ENCODE measurements at regions not wholly inside any gene's neighbourhood (a gene's known extent, or its start where the extent isn't known, plus 50 kb on each side); places are given as distances from the start of the nearest gene placed in this dataset.

DNA sequence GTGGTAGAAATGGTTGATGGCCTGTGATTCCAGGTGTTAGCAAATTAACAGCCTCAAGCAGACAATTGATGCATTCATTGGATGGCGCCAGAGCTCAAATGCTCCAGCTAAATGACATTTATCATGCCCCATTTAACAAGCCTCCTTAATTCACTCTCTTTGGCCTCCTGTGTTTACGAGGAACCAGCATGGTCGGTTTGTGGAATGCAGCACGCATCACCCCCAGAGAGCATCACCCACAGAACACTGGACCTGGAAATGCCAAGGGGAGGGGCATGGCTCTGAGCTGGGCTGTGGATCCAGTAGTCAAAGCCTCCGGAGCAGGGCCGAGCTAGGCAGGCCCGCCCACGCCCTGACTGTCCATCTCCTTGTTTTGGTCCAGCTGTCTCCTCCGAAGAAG, 434.0 kb downstream of the GADD45G start:
- no peak for DNase-seq

DNA sequence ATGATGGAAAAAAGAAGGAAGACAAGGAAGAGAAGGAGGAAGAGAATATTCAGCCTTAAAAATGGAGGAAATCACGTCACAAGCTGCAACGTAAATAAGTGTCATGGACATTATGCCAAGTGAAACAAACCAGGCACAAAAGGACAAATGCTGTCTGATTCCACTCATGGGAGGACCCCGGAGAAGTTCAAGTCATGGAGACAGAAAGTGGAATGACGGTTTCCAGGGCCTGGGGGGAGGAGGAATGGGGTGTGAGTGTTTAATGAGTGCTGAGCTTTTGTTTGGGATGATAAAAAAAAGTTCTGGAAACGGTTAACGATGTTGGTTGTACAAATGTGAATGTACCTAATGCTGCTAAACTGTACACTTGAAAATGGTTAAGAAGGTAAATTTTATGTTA, 439.5 kb downstream of the GADD45G start:
- no peak for DNase-seq

DNA sequence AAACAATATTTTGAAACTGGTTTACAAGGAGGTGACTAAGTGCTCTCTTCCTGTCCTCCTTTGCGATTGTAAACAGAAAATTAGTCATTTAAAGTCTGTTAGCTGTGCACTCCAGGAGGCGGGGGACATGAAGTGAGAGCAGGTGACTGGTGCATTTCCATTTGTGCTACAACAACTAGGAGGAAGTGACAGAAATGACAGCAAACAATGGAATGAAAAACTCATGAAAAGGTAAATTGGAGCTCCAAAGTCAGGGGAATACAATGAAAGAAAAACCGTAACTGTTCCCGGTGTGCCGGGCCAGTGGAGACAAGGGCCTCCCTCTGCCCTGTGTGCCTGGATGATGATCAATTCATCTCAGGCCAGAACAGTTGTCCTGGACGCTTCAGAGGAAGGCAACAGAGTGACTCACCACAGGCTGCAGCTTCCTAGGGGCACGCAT, 439.9 kb downstream of the GADD45G start:
- peak; percentile 63 for DNase-seq

DNA sequence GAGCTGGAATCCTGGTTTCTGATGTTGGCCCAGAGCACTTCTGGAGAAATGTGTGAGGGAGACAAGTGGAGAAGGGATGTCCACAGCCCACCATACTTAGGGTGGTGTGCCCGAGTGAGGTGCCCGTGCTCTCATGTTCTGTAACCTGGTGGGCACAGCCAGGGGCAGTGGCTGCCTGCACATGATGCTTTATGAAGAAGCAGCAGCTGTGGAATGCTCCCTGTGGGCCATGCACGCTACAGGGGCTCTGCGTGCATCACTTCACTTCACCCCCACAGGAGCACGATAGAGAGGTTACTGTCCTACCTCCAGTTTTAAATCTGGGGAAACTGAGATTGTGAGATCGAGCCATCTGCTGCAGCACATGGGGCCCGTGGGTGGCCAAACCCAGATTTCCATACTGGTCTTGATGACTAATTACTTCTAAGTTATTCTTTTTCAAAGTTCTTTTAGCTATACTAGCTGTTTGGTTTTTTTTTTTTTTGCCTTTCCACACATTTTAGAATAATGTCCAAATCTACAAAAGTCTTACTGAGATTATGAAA, 441.6 kb downstream of the GADD45G start:
- DNase-seq: no peak

DNA sequence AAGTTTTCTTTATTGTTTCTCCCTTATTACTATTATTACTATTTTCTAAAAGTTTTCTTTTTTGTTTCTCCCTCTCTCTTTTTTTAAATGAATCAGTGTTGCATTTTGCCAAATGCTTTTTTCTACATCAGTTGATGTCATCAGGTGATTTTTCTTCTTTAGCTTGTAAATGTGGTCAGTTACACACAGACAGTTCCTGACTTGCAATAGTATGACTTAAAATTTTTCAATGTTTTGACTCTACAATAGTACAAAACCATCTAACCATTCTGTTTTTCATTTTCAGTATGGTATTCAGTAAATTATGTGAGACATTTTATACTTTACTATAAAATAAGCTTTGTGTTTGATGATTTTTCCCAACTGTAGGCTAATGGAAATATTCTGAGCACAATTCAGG, 443.0 kb downstream of the GADD45G start:
- no peak for DNase-seq

DNA sequence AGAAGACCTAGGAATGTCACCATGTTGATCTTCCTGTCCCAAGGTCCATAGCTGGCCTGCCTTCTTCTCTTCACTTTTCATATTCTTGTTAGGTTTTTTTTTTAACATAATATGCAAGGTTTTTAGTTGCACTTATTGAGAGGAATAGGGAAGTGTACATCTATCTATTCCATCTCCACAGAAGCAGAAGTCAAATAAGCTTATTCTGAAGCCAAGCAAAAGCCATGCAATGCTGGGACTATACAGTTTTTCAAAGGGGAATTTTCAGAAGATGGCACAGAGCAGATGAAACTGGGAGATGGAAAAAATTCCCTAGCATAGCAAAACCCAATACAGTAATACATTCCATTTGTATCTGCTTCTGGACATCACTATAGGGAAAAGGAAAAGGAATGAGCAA, 447.6 kb downstream of the GADD45G start:
- DNase-seq: no peak

DNA sequence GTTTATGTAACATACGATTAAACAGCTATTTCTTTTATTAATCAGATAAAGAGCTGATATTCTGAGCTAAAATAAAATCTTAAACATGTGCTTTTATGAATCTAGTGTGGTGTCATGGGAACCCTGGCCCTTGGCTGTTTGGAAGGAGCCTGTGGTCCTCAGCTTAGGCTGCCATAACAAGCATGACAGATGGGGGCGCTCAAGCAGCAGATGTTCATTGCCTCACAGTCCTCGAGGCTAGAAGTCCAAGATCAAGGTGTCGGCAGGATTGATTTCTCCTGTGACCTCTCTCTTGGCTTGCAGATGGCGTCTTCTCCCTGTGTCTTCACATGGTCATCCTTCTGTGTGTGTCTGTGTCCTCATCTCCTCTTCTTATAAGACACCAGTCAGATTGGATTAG, 448.2 kb downstream of the GADD45G start:
- no peak for DNase-seq

DNA sequence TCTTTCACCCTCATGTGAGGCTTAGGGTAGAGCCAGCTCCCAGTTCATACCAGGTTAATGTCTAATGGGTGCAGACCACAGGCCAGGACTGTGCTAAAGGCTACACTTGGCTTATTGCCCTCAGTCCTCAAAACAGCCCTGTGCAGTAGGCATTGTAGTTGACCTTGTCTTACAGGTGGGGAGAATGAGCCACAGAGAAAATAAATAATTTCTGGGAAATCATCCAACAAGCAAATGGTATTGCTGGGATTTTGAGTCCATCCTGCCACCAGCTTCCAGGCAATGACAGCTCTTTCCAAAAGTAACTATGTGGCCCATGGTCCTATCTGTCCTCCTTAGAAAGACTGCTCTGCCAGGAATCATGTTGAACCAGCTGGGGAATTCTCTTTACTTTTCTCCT, 450.0 kb downstream of the GADD45G start:
- peak; percentile 63 for DNase-seq

DNA sequence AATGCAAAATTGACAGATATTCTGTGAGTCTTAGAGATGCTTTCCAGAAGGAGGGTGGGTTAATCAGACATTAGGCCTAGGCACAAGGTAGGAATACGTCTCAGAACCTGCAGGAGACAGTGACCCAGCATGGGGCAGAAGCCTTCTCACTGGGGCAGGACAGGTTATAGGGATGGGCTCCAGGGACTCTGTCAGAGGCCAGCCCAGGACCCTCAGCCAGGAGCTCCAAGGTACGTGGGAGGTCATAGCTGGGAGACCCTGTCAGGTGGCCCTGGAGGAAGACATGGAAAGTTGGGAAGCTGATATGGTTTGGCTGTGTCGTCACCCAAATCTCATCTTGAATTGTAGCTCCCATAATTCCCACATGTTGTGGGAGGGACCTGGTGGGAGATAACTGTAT, 450.4 kb downstream of the GADD45G start:
- no peak for DNase-seq

DNA sequence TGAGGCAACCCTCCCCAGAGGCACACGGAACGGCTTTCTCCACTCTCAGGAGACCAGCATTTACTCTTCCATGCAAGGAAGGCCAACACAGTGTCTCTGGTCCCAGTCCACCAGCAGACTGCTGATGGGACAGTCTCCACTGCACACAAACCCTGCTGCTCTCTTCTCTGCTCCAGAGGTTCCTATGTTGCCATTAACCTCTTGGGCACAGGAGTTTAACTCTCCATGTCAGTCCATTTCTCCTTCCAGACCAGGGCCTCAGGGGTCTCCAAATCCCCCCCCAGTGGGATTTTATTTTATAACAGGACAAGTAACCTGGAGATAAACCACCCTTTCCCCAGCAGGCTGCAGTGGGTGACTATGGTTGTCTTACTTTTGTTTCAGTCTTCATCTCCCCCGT, 452.5 kb downstream of the GADD45G start:
- no peak for DNase-seq

DNA sequence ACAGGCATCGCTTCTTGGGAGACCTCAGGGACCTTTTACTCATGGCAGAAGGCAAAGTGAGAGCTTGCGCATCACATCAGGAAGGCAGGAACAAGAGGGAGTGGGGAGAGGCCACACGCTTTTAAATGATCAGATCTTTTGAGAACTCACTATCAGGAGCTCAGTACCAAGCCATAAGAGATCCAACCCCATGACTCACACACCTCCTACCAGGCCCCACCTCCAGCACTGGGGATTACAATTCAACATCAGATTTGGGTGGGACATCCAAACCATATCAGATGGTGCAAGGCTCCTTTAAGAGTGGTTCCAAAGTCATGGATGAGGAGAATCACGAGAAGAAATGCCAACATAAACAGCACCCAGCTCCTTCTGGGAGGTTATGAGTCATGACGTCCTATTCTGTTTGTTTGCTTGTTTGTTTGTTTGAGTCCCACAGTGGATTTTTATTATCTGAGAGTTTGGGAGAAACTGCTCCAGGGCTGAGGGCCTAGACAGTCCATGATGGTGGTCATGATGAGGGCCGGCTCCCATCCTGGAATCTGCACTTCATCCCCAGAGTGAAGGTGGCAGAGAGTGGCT, 453.5 kb downstream of the GADD45G start:
- no peak for DNase-seq

DNA sequence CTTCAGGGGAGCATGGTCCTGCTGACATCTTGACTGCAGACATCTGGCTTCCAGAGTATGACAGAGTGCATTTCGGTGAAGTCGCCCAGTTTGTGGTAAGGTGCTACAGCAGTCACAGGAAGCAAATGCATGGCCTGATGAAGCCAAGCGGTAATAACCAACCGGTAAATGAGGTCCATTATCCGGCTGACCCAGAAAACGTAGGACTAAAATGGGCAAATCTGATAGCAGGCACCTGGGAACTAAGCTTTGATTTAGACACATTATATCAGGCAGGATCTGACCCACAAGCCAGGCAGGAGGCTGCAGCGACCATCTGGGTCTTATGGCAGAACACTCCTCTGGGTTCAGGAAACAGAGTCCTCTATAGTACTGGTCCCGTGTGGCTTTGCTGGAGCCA, 454.6 kb downstream of the GADD45G start:
- DNase-seq: no peak

DNA sequence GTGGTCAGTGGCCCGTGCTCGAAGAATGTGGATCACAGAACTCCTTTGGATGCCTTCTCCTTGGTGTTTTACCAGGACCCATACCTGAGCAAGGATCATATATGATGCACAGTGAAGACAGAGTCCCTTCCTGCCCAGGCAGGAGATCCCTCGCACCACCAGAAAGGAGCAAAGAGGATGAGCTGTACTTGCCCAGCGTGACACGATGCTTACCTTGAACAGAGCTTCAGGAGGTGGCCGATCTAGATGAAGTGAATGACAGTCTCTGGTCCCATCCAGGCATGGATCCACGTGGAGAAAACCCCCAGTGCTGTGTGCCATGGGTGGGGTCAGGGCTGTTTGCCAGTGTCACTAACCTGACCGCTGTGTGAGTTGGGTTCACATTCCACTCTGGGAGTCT, 455.4 kb downstream of the GADD45G start:
- no peak for DNase-seq

DNA sequence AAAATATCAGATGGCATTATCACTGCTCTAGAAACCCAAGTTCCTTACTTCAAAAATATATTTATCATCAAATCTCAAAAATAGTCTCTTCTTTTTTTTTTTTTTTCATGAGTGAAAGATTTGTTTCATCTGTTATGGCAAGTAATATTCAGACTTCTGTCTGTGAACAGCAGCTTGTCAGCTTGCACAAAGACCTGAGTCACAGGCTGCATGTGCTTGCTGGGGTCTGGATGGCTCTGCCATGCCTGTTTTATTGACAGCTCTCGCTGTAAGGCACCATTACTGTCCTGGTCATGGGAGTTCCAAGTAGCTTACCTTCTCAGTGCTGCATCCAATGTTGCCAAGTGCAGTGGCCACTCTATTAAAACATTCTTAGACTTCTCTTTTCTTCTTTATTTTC, 456.4 kb downstream of the GADD45G start:
- DNase-seq: no peak

DNA sequence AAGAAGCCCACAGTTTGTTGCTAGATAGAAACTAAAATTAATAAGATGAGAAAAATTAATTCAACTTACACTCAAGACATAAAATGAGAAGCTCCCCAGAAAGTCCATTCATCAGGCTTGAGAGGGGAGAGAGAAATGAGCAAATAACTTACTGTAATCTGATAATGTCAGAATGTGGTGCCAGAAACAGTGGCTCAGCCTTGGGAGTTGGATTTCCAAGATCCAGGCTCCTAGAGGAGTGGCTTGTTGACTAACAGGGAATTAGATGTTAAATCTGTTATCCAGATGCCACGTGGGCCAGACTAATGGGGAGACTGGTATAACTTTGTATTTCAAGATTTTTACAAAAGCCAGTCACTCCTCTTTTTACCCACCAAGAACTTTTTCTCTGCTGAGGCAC, 458.2 kb downstream of the GADD45G start:
- DNase-seq: no peak

DNA sequence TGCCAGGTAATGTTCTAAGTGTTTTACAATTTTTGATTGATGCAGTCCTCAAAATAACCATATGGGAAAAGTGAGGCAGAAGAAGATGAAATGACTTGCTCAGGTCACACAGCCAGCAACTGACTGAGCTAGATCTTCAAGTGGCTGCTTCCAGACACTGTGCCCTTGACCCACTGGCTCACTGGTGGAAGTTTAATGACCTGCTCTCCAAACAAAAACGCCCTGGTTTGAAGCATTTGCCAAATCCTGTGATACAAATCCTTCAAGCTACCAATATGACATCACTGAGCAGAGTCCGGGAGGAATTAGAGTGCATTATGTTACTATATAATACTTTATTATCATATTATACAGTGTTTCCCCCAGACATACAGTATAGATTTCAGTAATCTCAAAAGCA, 459.4 kb downstream of the GADD45G start:
- no peak for DNase-seq

DNA sequence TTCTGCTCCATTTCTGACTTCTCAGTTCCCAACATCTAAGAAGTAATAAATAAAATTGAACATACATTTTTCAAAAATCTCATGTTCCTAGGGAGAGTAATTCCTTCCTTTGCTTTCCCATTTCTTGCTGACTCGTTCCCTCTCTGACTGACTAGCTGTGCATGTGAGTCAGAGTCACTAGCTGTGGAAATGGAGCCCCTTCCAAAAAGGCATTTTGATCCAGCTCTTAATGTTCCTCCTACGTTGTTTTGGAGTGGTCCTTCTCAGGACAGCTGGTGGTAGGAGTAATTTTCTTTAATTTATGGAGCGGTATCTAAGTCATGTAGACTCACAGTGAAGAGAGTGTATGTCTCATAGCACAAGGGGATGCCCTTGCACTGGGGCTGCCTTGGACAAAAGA, 460.2 kb downstream of the GADD45G start:
- no peak for DNase-seq

DNA sequence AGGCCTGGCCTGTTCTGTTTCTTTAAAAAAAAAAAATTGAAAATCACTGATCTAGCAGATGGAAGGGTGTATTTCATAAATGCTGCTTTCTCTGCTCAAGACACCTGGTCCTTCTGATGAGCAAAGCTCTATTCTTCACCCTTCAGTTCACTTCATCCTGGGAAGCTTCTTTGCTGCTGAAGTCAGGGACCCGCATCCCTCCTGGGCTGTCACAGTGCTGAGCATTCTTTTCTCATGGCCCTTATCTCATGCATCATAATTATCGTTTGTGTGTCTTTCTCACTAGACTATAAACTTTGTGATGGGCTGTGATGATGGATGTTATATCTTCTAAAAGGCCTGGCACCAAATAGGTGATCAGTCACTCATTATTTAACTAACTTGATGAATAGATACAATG, 461.0 kb downstream of the GADD45G start:
- no peak for DNase-seq

DNA sequence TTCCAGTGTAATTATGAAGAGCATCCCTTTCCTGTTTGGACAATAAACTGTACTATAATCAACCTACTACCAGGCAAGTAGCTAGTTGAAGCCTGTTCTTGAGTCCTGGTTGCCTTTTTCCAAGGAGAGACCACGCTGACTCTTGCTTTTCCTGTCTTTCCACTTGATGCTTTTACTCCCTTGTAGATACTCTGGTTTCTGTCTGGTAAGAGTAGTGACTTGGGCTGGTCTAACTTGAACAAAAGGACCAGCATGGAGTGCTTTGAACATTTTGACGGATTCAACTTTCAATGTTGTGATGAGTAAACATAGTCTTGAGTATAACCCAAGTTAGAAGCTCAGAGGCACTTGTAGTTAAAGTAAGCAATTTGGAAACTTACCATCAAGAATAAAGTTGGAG, 464.3 kb downstream of the GADD45G start:
- DNase-seq: no peak

DNA sequence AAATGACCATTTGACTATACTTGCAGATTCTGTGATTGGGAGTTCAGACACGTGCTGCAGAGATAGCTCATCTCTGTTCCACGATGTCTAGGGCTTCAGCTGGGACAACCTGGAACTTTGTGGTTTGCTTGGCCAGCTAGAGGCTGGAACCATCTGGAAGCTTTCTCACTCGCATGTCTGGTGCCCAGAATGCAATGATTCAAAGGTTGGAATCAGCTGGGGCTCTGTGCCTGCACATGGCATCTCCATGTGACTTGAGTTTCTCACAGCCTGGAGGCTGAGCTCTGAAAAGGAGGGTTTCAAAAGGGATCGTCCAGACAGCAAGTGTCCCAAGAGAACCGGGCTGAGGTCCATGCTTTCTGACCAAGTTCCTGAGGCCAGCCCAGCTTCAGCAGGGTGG, 465.2 kb downstream of the GADD45G start:
- no peak for DNase-seq

DNA sequence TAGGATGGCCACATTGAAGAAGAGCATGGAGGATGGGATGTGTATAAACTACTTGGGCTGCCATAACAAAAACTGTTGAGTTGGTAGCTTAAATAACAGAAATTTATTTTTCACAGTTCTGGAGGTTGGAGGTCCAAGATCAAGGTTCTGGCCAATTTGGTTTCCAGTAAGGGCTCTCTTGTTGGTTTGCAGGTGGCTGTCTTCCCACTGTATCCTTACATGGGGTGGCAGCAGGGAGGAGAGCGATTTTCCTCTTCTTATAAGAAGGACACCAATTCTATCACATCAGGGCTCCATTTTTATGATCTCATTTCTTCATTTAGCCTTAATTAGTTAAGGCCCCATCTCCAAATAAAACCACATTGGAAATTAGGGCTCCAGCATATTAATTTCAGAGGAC, 465.7 kb downstream of the GADD45G start:
- no peak for DNase-seq

DNA sequence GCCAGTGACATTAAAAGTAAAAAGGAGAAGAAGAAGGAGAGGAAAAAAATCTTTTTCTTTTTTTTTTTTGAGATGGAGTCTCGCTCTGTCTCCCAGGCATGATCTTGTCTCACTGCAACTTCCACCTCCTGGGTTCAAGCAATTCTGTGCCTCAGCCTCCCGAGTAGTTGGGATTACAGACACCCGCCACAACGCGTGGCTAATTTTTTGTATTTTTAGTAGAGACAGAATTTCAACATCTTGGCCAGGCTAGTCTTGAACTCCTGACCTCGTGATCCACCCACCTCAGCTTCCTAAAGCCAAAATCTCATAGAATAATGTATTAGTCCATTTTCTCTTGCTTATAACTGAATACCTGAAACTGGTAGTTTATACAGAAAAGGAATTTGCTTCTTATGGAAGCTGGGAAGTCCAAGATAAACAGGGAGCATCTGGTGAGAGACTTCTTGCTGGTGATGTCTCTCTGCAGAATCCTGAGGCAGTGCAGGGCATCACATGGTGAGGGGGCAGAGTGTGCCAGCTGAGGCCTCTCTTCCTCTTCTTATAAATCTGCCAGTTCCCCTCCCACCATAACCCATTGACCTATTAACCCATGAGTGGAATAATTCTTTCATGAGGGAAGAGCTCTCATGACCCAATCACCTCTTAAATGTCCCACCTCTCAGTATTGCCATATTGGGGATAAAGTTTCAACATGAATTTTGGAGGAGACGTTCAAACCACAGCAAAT, 466.3 kb downstream of the GADD45G start:
- no peak for DNase-seq

DNA sequence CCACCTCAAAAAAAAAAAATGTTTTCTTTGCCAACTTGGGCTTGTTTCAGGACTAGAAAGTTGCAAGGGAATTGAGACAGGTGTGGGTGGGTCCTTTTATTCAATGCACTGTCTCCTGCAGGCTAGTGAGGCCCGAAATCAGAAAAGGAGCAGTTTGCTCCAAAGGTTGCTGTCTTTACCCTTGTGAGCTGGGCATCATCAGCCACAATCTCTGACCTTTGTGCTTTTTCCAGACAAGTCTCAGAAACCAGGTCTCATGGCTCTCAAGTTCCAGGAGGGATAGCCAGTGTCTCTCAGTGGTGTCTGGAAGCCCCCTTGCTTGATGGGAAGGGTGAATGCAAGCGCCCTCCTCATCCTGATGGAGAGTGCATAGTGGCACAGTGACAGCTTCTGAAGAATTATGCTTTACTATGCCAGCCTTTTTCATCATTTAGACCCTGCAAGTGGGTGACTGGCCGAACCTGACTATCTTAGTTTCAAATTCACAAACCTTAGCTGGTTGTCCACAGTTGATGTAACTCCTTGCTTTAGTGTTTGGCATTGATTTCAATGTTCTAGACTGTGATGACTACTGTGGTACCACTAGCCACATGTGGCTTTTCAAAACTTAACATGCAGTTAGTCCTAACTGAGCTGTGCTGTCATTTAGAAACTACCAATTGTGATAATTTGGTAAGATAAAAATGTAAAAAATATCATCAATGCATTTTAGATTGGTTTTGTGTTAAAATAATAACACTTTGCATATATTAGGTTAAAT, 468.6 kb downstream of the GADD45G start:
- DNase-seq: no peak

DNA sequence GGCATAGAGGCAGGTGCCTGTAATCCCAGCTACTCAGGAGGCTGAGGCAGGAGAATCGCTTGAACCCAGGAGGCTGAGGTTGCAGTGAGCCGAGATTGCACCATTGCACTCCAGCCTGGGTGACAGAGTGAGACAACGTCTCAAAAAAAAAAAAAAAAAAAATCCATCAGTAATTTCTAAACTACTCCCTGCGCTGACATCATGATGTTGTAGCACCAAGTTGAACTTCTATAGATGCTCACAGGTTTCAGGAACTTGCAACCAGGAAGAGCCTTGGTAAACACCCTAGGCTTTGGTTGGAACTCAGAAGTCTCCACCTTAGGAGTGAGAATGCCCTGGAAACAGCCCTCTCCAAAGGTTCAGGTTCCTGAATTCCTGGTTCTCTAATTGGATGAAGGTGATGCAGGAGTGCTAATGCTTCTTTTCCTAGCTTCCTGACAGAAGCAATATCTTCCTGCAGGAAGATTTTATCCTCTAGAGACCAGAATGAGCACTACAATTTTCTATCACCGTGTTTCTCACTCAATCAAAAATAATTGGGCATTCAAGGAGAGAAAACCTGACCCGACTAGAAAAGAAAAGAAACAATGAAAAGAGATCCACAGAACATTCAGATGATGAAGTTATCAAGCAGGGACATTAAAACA, 469.6 kb downstream of the GADD45G start:
- no peak for DNase-seq
